NCI-H146 (cell line): ENCODE measurements at regions not wholly inside any gene's neighbourhood (a gene's known extent, or its start where the extent isn't known, plus 50 kb on each side); places are given as distances from the start of the nearest gene placed in this dataset.
"Not testable (repeated sequence)": the region's sequence is repeated elsewhere in the genome, so short reads cannot be mapped to it uniquely, and the experiment has no call there.

Source experiments
- DNase-seq: peaks from one replicate; lab custom pipeline; 2025; lab: John Stamatoyannopoulos, UW

GRCh38 chr2:42973726-42974125 is 181.3 kb upstream of the HAAO start:
- no peak for DNase-seq

GRCh38 chr2:42972933-42973516 is 180.6 kb upstream of the HAAO start:
- not testable (repeated sequence) for DNase-seq

- DNase-seq = no peak
Observed at GRCh38 chr2:42971947-42972736, 179.8 kb upstream of the HAAO start.

- no peak for DNase-seq
Observed at GRCh38 chr2:42971381-42971780, 179.0 kb upstream of the HAAO start.

GRCh38 chr2:42970151-42970550 is 177.8 kb upstream of the HAAO start:
- no peak for DNase-seq

- DNase-seq = no peak
Observed at GRCh38 chr2:42969231-42970150, 177.1 kb upstream of the HAAO start.

- DNase-seq = no peak
Observed at GRCh38 chr2:42967959-42968674, 175.7 kb upstream of the HAAO start.

- DNase-seq = no peak
Observed at GRCh38 chr2:42965910-42966309, 173.5 kb upstream of the HAAO start.

- DNase-seq = no peak
Observed at GRCh38 chr2:42965196-42965595, 172.8 kb upstream of the HAAO start.

GRCh38 chr2:42964439-42965083 is 172.2 kb upstream of the HAAO start:
- no peak for DNase-seq

GRCh38 chr2:42963452-42964068 is 171.2 kb upstream of the HAAO start:
- DNase-seq = no peak

- no peak for DNase-seq
Observed at GRCh38 chr2:42962508-42962953, 170.1 kb upstream of the HAAO start.

GRCh38 chr2:42961961-42962360 is 169.6 kb upstream of the HAAO start:
- DNase-seq = no peak

- no peak for DNase-seq
Observed at GRCh38 chr2:42961385-42961811, 169.0 kb upstream of the HAAO start.

GRCh38 chr2:42960842-42961180 is 168.4 kb upstream of the HAAO start:
- no peak for DNase-seq

GRCh38 chr2:42960002-42960841 is 167.8 kb upstream of the HAAO start:
- no peak for DNase-seq

- DNase-seq = no peak
Observed at GRCh38 chr2:42959234-42960001, 167.0 kb upstream of the HAAO start.

GRCh38 chr2:42958741-42959233 is 166.4 kb upstream of the HAAO start:
- DNase-seq = no peak

GRCh38 chr2:42957861-42958301 is 165.5 kb upstream of the HAAO start:
- DNase-seq = no peak
